Loucy (cell line): ENCODE measurements at regions not wholly inside any gene's neighbourhood (a gene's known extent, or its start where the extent isn't known, plus 50 kb on each side); places are given as distances from the start of the nearest gene placed in this dataset.

Experiments used
- H2AFZ ChIP-seq: fragments of 200-600 bp; sonication (generic); 2 replicates; pipeline ENCODE4 v1.6.0; 2016; ENCODE audit warnings: antibody characterized with exemption, mild to moderate bottlenecking, low read length, moderate library complexity
- H3F3A ChIP-seq: fragments of 200-600 bp; 2 replicates; pipeline ENCODE4 v1.6.0; 2016; ENCODE audit warnings: antibody characterized with exemption, low read depth, mild to moderate bottlenecking
- H3K27me3 ChIP-seq: fragments of 200-600 bp; sonication (generic); 2 replicates; pipeline ENCODE4 v1.6.1; 2014; ENCODE audit warnings: low read length, mild to moderate bottlenecking; ENCODE audit not compliant: insufficient read depth, poor library complexity, severe bottlenecking
- H3K36me3 ChIP-seq: fragments of 200-600 bp; sonication (generic); 2 replicates; pipeline ENCODE4 v1.6.1; 2016; ENCODE audit warnings: low read length; ENCODE audit not compliant: insufficient read depth
- H3K4me1 ChIP-seq: fragments of 200-600 bp; sonication (generic); 2 replicates; pipeline ENCODE4 v1.5.1; 2014; ENCODE audit warnings: low read length, mild to moderate bottlenecking; ENCODE audit not compliant: insufficient read depth, poor library complexity, severe bottlenecking
- H3K4me2 ChIP-seq: fragments of 200-600 bp; sonication (generic); 2 replicates; pipeline ENCODE4 v1.6.0; 2014; ENCODE audit warnings: antibody characterized with exemption, low read length, low read depth, mild to moderate bottlenecking; ENCODE audit not compliant: poor library complexity, severe bottlenecking
- H3K4me3 ChIP-seq: fragments of 200-600 bp; sonication (generic); 2 replicates; pipeline ENCODE4 v1.5.1; 2014; ENCODE audit warnings: low read length, mild to moderate bottlenecking, mixed read lengths; ENCODE audit not compliant: poor library complexity, severe bottlenecking
- H3K79me2 ChIP-seq: fragments of 200-600 bp; sonication (generic); 2 replicates; pipeline ENCODE4 v1.6.1; 2014; ENCODE audit warnings: low read length; ENCODE audit not compliant: insufficient read depth
- H3K9ac ChIP-seq: fragments of 200-600 bp; sonication (generic); 2 replicates; pipeline ENCODE4 v1.6.0; 2014; ENCODE audit warnings: mild to moderate bottlenecking, low read depth, low read length, moderate library complexity; ENCODE audit not compliant: poor library complexity, severe bottlenecking
- H3K9me2 ChIP-seq: fragments of 200-600 bp; sonication (generic); replicated peaks from 2 replicates; pipeline ENCODE4 v1.6.1; 2016; ENCODE audit warnings: low read depth, low read length, mixed read lengths
- H3K9me3 ChIP-seq: fragments of 200-600 bp; sonication (generic); 2 replicates; pipeline ENCODE4 v1.6.1; 2014; ENCODE audit warnings: mild to moderate bottlenecking, antibody characterized with exemption, low read length, low read depth; ENCODE audit not compliant: insufficient read depth
- H4K20me1 ChIP-seq: fragments of 200-600 bp; sonication (generic); 2 replicates; pipeline ENCODE4 v1.6.0; 2014; ENCODE audit warnings: antibody characterized with exemption, low read length, mild to moderate bottlenecking; ENCODE audit not compliant: insufficient read depth, poor library complexity, severe bottlenecking
- EZH2phosphoT487 ChIP-seq: fragments of 200-600 bp; IDR thresholded peaks from 2 replicates; pipeline ENCODE4 v1.6.1; 2018; ENCODE audit warnings: antibody characterized with exemption, mild to moderate bottlenecking, moderate library complexity, borderline replicate concordance
- TF ChIP-seq, protein P1 (sequence below): fragments of 200-600 bp; sonication (generic); conservative IDR thresholded peaks from 2 replicates; pipeline ENCODE4 v1.5.1; 2014; ENCODE audit warnings: mild to moderate bottlenecking, antibody characterized with exemption, low read length

DNA sequence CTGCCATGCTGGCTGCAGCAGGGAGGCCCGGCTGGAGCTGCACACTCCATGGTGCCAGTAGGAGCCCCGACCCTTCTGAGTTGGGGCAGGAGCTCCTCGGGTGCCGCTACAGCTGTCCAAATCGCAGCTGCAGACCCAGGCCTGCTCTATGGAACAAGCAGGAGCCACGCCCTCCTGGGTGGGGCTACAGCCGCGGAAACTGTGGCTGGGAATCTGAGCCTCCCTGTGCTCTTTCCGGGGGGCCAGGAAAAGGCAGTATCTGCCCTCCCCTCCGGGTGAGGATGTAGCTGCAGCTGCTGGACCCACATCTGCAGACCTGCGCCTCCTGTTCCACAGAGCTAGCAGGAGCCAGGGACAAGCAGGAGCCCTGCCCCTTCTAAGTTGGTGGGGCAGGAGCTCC is 278.9 kb upstream of the ACTBL2 start:
- Histone ChIP-seq H3K36me3 (no peaks in the 10 kb centered on the region), H3K79me2 (no peaks in the 10 kb centered on the region), H3K9me2 (no peaks in the 10 kb centered on the region), H3K4me2 (no peak overlapping the region), H2AFZ (no peak overlapping the region), H3K9me3 (no peaks in the 10 kb centered on the region), H3K4me1 (no peaks in the 10 kb centered on the region), H3K9ac (no peak overlapping the region), H3K27me3 (no peaks in the 10 kb centered on the region), H4K20me1 (no peaks in the 10 kb centered on the region), H3K4me3 (no peak overlapping the region), H3F3A (no peaks in the 10 kb centered on the region)
- TF ChIP-seq, protein P1, sequence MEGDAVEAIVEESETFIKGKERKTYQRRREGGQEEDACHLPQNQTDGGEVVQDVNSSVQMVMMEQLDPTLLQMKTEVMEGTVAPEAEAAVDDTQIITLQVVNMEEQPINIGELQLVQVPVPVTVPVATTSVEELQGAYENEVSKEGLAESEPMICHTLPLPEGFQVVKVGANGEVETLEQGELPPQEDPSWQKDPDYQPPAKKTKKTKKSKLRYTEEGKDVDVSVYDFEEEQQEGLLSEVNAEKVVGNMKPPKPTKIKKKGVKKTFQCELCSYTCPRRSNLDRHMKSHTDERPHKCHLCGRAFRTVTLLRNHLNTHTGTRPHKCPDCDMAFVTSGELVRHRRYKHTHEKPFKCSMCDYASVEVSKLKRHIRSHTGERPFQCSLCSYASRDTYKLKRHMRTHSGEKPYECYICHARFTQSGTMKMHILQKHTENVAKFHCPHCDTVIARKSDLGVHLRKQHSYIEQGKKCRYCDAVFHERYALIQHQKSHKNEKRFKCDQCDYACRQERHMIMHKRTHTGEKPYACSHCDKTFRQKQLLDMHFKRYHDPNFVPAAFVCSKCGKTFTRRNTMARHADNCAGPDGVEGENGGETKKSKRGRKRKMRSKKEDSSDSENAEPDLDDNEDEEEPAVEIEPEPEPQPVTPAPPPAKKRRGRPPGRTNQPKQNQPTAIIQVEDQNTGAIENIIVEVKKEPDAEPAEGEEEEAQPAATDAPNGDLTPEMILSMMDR: no peak
- TF ChIP-seq EZH2phosphoT487: no peak

DNA sequence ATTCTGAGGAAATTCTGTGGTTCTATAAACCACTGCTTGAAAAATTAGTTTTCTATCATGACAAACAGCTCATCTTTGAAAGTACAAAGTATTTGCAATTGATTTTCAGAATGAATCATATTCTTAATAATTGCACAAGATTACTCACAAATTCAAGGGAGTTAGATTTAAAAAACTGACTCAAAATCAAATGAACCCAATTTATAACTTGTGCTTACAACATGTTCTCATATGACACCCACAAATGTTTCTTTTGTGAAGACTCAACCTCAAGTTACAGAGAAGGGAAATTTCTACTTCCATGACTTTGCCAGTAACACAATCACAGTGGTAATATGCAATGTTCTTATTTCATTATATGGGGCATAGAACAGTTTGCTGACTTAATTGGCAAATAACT is 272.0 kb upstream of the ACTBL2 start:
- TF ChIP-seq, protein P1: no peak
- TF ChIP-seq EZH2phosphoT487: no peak
- no peak overlapping the region for H2AFZ ChIP-seq
- no peaks in the 10 kb centered on the region for H3K27me3 ChIP-seq
- no peak overlapping the region for H3K4me3 ChIP-seq
- no peaks in the 10 kb centered on the region for H3K36me3 ChIP-seq
- H3K9me3 ChIP-seq: no peaks in the 10 kb centered on the region
- no peak overlapping the region for H3K9ac ChIP-seq
- no peaks in the 10 kb centered on the region for H3F3A ChIP-seq
- H3K4me2 ChIP-seq: no peak overlapping the region
- H3K4me1 ChIP-seq: no peaks in the 10 kb centered on the region
- H4K20me1 ChIP-seq: no peaks in the 10 kb centered on the region
- no peaks in the 10 kb centered on the region for H3K79me2 ChIP-seq
- H3K9me2 ChIP-seq: no peaks in the 10 kb centered on the region

DNA sequence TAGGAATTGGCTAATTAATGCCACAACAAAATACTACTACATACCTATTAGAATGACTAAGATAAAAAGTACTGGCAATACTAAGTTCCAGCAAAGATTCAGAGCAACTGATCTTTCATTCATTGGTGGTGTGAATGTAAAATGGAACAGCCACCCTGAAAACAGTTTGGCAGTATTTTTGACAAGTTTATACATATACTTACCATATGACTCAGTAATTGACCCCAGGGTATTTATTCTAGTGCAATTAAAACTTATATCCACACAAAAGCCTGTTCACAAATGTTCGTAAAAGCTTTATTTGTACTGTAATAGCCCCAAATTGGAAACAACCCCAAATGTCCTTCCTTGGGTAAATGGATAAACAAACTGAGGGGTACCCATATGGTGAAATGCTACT is 270.8 kb upstream of the ACTBL2 start:
- H3K79me2 ChIP-seq: no peaks in the 10 kb centered on the region
- H3K4me1 ChIP-seq: no peaks in the 10 kb centered on the region
- no peaks in the 10 kb centered on the region for H3F3A ChIP-seq
- H3K4me2 ChIP-seq: no peak overlapping the region
- no peak overlapping the region for H3K4me3 ChIP-seq
- H3K9ac ChIP-seq: no peak overlapping the region
- no peaks in the 10 kb centered on the region for H3K9me3 ChIP-seq
- H3K27me3 ChIP-seq: no peaks in the 10 kb centered on the region
- H3K9me2 ChIP-seq: no peaks in the 10 kb centered on the region
- TF ChIP-seq, protein P1: no peak
- no peak for TF ChIP-seq EZH2phosphoT487
- no peaks in the 10 kb centered on the region for H3K36me3 ChIP-seq
- H4K20me1 ChIP-seq: no peaks in the 10 kb centered on the region
- H2AFZ ChIP-seq: no peak overlapping the region
